ENCODE measurements at regions not wholly inside any gene's neighbourhood (a gene's known extent, or its start where the extent isn't known, plus 50 kb on each side); places are given as distances from the start of the nearest gene placed in this dataset.
A peak's percentile ranks its signal among the peaks of the same experiment; 100 is the strongest.

DNA sequence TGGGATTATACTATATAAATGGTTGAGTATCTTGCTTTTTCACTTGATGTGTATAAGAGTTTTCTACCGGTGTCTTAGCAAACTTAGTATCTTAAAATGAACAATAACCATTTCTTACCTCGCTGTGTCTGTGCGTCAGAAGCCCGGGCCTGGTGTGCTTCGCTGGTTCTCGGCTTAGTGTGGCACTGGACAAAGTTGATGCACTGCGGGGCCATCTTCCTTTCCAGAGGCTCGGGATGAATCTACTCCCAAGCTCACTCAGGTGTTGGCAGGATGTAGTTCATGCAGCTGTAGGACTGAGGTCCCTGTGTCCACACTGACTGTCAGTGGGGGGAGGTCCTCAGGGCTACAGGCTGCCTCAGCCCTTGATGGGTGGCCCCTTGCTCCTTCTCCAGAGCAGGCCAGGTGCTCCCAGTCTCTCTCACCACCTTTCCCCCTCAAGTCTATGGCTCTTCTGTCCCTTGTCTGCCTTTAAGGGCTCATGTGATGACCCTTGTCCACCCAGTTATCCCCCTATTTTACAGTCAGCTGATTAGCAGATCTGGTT lies 227.8 kb downstream of the GLRX3 start:
- 90 to 96% (median 93%) methylated on average over 8 of the region's 8 CpGs for WGBS, 4 donors
- no peak overlapping the region for H3K4me3 ChIP-seq
- DNase-seq: no peak
- no peak overlapping the region for H3K27ac ChIP-seq
- peaks cover 0 to 21% (median 0%) of the 10 kb centered on the region in 12 donors for H3K4me1 ChIP-seq
- no peaks in the 10 kb centered on the region for H3K36me3 ChIP-seq
- H3K9me3 ChIP-seq: peaks cover 0 to 4% (median 0%) of the 10 kb centered on the region in 12 donors
- TF ChIP-seq POLR2A (IDR thresholded peaks at IDR 0.05): no peak
- TF ChIP-seq, protein P1, sequence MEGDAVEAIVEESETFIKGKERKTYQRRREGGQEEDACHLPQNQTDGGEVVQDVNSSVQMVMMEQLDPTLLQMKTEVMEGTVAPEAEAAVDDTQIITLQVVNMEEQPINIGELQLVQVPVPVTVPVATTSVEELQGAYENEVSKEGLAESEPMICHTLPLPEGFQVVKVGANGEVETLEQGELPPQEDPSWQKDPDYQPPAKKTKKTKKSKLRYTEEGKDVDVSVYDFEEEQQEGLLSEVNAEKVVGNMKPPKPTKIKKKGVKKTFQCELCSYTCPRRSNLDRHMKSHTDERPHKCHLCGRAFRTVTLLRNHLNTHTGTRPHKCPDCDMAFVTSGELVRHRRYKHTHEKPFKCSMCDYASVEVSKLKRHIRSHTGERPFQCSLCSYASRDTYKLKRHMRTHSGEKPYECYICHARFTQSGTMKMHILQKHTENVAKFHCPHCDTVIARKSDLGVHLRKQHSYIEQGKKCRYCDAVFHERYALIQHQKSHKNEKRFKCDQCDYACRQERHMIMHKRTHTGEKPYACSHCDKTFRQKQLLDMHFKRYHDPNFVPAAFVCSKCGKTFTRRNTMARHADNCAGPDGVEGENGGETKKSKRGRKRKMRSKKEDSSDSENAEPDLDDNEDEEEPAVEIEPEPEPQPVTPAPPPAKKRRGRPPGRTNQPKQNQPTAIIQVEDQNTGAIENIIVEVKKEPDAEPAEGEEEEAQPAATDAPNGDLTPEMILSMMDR (IDR thresholded peaks at IDR 0.05): no peak
- ATAC-seq: no peak
- intact Hi-C loops (cut with DNase I): no loop called here
- H3K27me3 ChIP-seq: no peaks in the 10 kb centered on the region

DNA sequence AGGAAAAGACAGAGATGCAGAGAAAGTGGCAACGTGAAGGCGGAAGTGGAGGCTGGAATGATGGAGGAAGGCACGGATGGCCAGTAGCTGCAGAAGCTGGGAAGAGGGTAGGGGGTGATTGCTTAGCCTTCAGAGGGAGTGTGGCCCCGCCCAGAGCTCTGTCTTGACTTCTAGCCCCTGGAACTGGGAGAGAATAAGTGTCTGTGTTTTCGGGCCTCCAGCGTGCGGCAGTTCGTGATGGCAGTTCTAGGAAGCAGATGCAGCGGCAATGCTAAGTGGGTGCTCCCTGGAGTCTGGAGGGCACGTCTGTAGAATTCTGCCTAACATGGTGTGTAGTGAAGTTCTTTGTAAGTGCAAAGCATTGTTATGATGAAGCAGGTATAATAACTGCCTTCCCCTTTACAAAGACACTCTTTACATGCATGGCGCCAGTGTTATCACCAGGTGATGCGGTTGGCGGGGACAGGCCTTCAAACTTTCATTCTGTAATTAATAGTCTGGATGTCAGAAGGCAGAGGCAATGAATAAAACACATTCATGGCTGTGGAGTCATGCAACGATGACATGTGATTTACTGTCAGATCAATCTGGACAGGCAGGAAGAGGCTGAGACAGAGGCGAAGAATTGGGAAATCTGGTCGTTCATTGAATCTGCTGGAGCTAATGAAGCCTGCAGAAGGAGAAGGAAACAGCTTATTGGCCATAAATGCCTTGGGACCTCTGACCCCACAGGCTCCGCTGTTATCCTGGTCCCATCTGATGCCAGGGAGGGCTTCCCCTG lies 228.6 kb downstream of the GLRX3 start:
- peaks cover 0 to 21% (median 0%) of the 10 kb centered on the region in 12 donors for H3K4me1 ChIP-seq
- TF ChIP-seq, protein P1 (IDR thresholded peaks at IDR 0.05): no peak
- no peak for TF ChIP-seq POLR2A (IDR thresholded peaks at IDR 0.05)
- H3K9me3 ChIP-seq: peaks cover 0 to 4% (median 0%) of the 10 kb centered on the region in 12 donors

DNA sequence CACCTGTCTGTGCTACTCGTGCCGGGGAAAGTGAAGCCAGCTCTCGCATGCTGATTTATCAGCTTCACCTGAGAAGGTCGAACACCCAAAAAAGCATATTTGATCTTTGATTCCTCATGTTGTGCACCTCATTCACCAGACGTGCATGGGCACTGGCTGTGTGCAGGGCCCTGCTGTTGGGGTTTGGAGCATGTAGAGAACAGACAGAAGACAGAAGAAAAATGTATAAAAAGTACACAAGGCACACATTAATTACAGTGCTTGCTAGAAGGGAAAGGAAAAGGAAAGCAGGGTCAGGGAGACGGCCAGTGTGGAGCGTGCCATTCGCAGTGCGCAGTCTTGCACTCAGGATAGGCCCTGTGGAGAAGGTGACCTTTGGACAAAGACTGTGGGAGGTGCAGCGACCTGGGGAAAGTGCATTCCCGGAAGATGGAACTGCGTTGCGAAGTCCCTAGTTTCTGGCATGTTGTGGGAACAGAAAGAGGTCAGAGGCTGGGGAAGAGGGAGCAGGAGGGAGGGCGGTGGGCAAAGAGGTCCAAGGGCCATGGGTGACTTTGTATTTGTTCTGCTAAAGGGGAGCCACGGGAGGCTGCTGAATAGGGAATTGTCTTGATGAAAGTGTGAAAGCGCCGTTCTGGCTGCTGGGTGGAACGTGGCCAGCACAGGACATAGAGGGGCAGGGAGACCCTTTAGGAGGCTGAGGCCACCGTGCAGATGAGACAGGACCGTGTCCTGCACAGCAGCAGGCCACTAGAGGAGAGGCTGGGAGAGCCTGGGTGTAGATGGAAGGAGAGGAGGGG lies 232.8 kb downstream of the GLRX3 start:
- ATAC-seq (no peak), DNase-seq (peak in 1 of 5 donors; percentile 5)
- TF ChIP-seq, protein P1 (IDR thresholded peaks at IDR 0.05): no peak
- TF ChIP-seq POLR2A (IDR thresholded peaks at IDR 0.05): no peak
- Histone ChIP-seq H3K36me3 (no peaks in the 10 kb centered on the region), H3K4me1 (no peaks in the 10 kb centered on the region), H3K27me3 (peaks cover 0 to 9% (median 0%) of the 10 kb centered on the region in 9 donors), H3K9me3 (peaks cover 0 to 4% (median 0%) of the 10 kb centered on the region in 12 donors), H3K4me3 (no peak overlapping the region), H3K27ac (no peak overlapping the region)
- 76 to 82% (median 79%) methylated on average over 20 of the region's 20 CpGs for WGBS, 4 donors
- intact Hi-C loops (cut with DNase I): no loop called here

More for the DNA sequence above, 228.6 kb downstream of the GLRX3 start:
- Histone ChIP-seq H3K36me3 (no peaks in the 10 kb centered on the region), H3K4me3 (no peak overlapping the region), H3K27me3 (no peaks in the 10 kb centered on the region), H3K27ac (no peak overlapping the region)
- DNase-seq (no peak), ATAC-seq (no peak)
- 74 to 77% (median 75%) methylated on average over 17 of the region's 17 CpGs for WGBS, 4 donors
- intact Hi-C loops (cut with DNase I): no loop called here
